Endothelial cell of umbilical vein (primary cell): ENCODE measurements at regions not wholly inside any gene's neighbourhood (a gene's known extent, or its start where the extent isn't known, plus 50 kb on each side); places are given as distances from the start of the nearest gene placed in this dataset.

ENCODE experiments used
- BruUV-seq: library from RNA; stranded (reverse); fragments of 400-500 nt; replicated peaks from 2 replicates; lab custom pipeline; 2021; lab: Mats Ljungman, UMichigan
- CTCF ChIA-PET: fragments of 300-600, 350-600 bp; sonication (Branson Sonifier 250); formaldehyde crosslinking; loops from one replicate; lab custom pipeline; 2021; ENCODE audit warnings: antibody characterized with exemption, inconsistent platforms; lab: Charles Lee
- POLR2A ChIA-PET: fragments of 300-600, 350-600 bp; sonication (Branson Sonifier 250); formaldehyde crosslinking; loops from one replicate; lab custom pipeline; 2021; ENCODE audit warnings: antibody characterized with exemption, inconsistent platforms; lab: Charles Lee
- DNase-seq: peaks from one replicate; pipeline ENCODE4 v3.0.0-alpha.2; 2011; ENCODE audit warnings: low read depth, low spot score
- FAIRE-seq: peaks from 2 replicates; lab custom pipeline; 2011; peaks lifted over from hg19 to GRCh38; lab: Jason Lieb, UNC
- H2AFZ ChIP-seq: 2 replicates; pipeline ENCODE4 v1.6.0; 2012; ENCODE audit warnings: low read depth, low read length, control low read depth, inconsistent platforms
- H3K27ac ChIP-seq: 2 replicates; pipeline ENCODE4 v1.5.1; 2011; ENCODE audit warnings: low read depth, mild to moderate bottlenecking, control low read depth, low read length, moderate library complexity; ENCODE audit not compliant: insufficient read depth
- H3K27me3 ChIP-seq, 2 experiments: 2 replicates each; pipeline versions ENCODE4 v1.6.0 to v1.6.1; 2011; ENCODE audit warnings: low read length in 2 of 2, mixed read lengths in 1 of 2; ENCODE audit not compliant: control insufficient read depth in 2 of 2, insufficient read depth in 2 of 2
- H3K36me3 ChIP-seq, 2 experiments: 2 replicates in 1 of 2; 3 replicates in 1 of 2; pipeline ENCODE4 v1.5.1; 2011; ENCODE audit warnings: low read length in 2 of 2, mild to moderate bottlenecking in 1 of 2, moderate library complexity in 1 of 2; ENCODE audit not compliant: control insufficient read depth in 2 of 2, insufficient read depth in 2 of 2; ENCODE audit errors: extremely low read depth in 1 of 2
- H3K4me1 ChIP-seq: 3 replicates; pipeline ENCODE4 v1.5.1; 2011; ENCODE audit warnings: mild to moderate bottlenecking, low read length; ENCODE audit not compliant: control insufficient read depth, insufficient read depth; ENCODE audit errors: extremely low read depth
- H3K4me2 ChIP-seq: 2 replicates; pipeline ENCODE4 v1.6.1; 2011; ENCODE audit warnings: low read length, control low read depth, mixed read lengths; ENCODE audit not compliant: insufficient read depth
- H3K4me3 ChIP-seq, 3 experiments: fragments of 200-600 bp in 1 of 3; sonication (generic), shearing (Covaris generic) in 1 of 3; replicated peaks in 1 of 3; 2 replicates each; pipeline ENCODE4 v1.5.1; 2011 to 2016; ENCODE audit warnings: control low read depth in 3 of 3, low read length in 3 of 3, mild to moderate bottlenecking in 2 of 3, inconsistent platforms in 1 of 3, low read depth in 1 of 3, moderate library complexity in 1 of 3; ENCODE audit not compliant: insufficient read depth in 1 of 3
- H3K79me2 ChIP-seq: 2 replicates; pipeline ENCODE4 v1.6.0; 2012; ENCODE audit warnings: low read length, inconsistent platforms; ENCODE audit not compliant: control insufficient read depth, insufficient read depth
- H3K9ac ChIP-seq: replicated peaks from 2 replicates; pipeline ENCODE3; 2011; ENCODE audit warnings: low read length, control low read depth; ENCODE audit not compliant: insufficient read depth; ENCODE audit errors: extremely low read depth
- H3K9me1 ChIP-seq: replicated peaks from 3 replicates; pipeline ENCODE4 v1.6.0; 2011; ENCODE audit warnings: mild to moderate bottlenecking, low read length; ENCODE audit not compliant: control insufficient read depth, insufficient read depth; ENCODE audit errors: extremely low read depth
- H3K9me3 ChIP-seq: replicated peaks from 2 replicates; pipeline ENCODE4 v1.5.1; 2012; ENCODE audit warnings: low read length, inconsistent platforms; ENCODE audit not compliant: control insufficient read depth, insufficient read depth
- H4K20me1 ChIP-seq: replicated peaks from 2 replicates; pipeline ENCODE3; 2011; ENCODE audit warnings: mild to moderate bottlenecking, low read length; ENCODE audit not compliant: control insufficient read depth, insufficient read depth; ENCODE audit errors: extremely low read depth
- EZH2 ChIP-seq: IDR thresholded peaks from 2 replicates; pipeline ENCODE4 v1.6.1; 2012; ENCODE audit warnings: borderline replicate concordance, low read depth, mild to moderate bottlenecking, moderate library complexity, low read length, inconsistent platforms; ENCODE audit not compliant: severe bottlenecking
- FOS ChIP-seq: IDR thresholded peaks from 2 replicates; pipeline ENCODE4 v1.6.1; 2011; ENCODE audit warnings: mild to moderate bottlenecking, low read length, moderate library complexity, borderline replicate concordance; ENCODE audit not compliant: insufficient read depth
- GATA2 ChIP-seq: IDR thresholded peaks from 2 replicates; pipeline ENCODE4 v1.7.0; 2011; ENCODE audit warnings: low read depth, mild to moderate bottlenecking, moderate library complexity, mixed read lengths, low read length; ENCODE audit not compliant: insufficient read length, insufficient read depth
- JUN ChIP-seq: IDR thresholded peaks from 2 replicates; pipeline ENCODE4 v1.6.1; 2011; ENCODE audit warnings: borderline replicate concordance, low read depth; ENCODE audit not compliant: insufficient read length, insufficient read depth
- MYC ChIP-seq: IDR thresholded peaks from one replicate; pipeline ENCODE4 v1.6.1; 2011; ENCODE audit warnings: mild to moderate bottlenecking, low read depth, low read length
- POLR2A ChIP-seq: IDR thresholded peaks from 2 replicates; pipeline ENCODE4 v1.6.1; 2012; ENCODE audit warnings: low read depth, mild to moderate bottlenecking, control low read depth, low read length
- POLR2AphosphoS5 ChIP-seq: IDR thresholded peaks from 2 replicates; pipeline ENCODE4 v1.6.1; 2012; ENCODE audit warnings: low read depth, mild to moderate bottlenecking, control low read depth, low read length, moderate library complexity; ENCODE audit not compliant: insufficient read depth
- dilution Hi-C: fragments of 300-500 bp; cut with MboI; formaldehyde crosslinking; loops from one replicate; pipeline ENCODE4 v1.15.0; 2019; ENCODE audit warnings: low sequenced_read_pairs; ENCODE audit not compliant: extremely low pct_ligation_motif_present
- intact Hi-C: fragments of 100-400 bp; cut with micrococcal nuclease; formaldehyde crosslinking; loops from one replicate; pipeline ENCODE4 v1.10.0; 2022
- TF ChIP-seq, protein P1 (sequence below), 2 donors: IDR thresholded peaks; 1 replicate in 1 of 2; 2 replicates in 1 of 2; pipeline ENCODE4 v1.5.1; 2011; ENCODE audit warnings: low read length in 2 of 2, mild to moderate bottlenecking in 2 of 2, moderate library complexity in 2 of 2, control low read depth in 1 of 2, inconsistent platforms in 1 of 2, low read depth in 1 of 2; ENCODE audit not compliant: insufficient read depth in 1 of 2; ENCODE audit errors: extremely low read depth in 1 of 2
- TF ChIP-seq, protein P2 (sequence below): IDR thresholded peaks from 2 replicates; pipeline ENCODE4 v1.6.1; 2011; ENCODE audit not compliant: insufficient read depth, insufficient read length

DNA sequence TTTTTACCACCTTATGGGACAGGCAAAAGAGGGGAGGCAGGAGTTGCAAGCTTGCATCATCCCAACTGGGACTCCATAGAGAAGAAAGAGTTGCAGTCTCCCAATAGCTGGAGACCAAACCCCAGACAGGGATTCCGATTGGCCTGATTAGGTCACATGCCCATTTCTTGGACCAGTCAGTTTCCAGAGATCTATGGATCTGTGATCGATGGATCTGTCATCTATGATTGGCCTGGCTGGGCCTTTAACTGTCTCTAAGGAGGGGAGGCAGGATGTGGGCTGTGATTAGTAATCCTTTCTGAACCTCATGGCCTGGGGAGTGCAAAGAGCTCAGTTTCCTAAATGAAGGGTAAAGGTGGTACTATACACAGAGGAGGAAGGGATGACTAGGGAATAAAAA is 252.1 kb downstream of the MATN1 start:
- H2AFZ ChIP-seq, result no peak overlapping the region
- no peak overlapping the region for H3K9ac ChIP-seq
- H3K27me3 ChIP-seq, result no peaks in the 10 kb centered on the region
- no TSS peak for BruUV-seq
- CTCF ChIA-PET, result no interaction called here
- TF ChIP-seq FOS, result no peak
- no peak for TF ChIP-seq MYC
- TF ChIP-seq POLR2AphosphoS5, result no peak
- TF ChIP-seq POLR2A, result no peak
- TF ChIP-seq, protein P1, sequence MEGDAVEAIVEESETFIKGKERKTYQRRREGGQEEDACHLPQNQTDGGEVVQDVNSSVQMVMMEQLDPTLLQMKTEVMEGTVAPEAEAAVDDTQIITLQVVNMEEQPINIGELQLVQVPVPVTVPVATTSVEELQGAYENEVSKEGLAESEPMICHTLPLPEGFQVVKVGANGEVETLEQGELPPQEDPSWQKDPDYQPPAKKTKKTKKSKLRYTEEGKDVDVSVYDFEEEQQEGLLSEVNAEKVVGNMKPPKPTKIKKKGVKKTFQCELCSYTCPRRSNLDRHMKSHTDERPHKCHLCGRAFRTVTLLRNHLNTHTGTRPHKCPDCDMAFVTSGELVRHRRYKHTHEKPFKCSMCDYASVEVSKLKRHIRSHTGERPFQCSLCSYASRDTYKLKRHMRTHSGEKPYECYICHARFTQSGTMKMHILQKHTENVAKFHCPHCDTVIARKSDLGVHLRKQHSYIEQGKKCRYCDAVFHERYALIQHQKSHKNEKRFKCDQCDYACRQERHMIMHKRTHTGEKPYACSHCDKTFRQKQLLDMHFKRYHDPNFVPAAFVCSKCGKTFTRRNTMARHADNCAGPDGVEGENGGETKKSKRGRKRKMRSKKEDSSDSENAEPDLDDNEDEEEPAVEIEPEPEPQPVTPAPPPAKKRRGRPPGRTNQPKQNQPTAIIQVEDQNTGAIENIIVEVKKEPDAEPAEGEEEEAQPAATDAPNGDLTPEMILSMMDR (IDR thresholded peaks at IDR 0.05; ENCODE audit: extremely low read depth in 1 of 2, insufficient read depth in 1 of 2, low read depth in 1 of 2, low read length in 2 of 2), result no peak
- no peak for TF ChIP-seq EZH2
- TF ChIP-seq, protein P2, sequence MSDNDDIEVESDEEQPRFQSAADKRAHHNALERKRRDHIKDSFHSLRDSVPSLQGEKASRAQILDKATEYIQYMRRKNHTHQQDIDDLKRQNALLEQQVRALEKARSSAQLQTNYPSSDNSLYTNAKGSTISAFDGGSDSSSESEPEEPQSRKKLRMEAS, result no peak
- no peak for TF ChIP-seq GATA2
- no peak for TF ChIP-seq JUN
- H3K4me1 ChIP-seq, result no peaks in the 10 kb centered on the region
- no peak for DNase-seq
- no peaks in the 10 kb centered on the region for H3K9me3 ChIP-seq
- H4K20me1 ChIP-seq, result no peaks in the 10 kb centered on the region
- no peak overlapping the region for H3K4me2 ChIP-seq
- POLR2A ChIA-PET, result no interaction called here
- H3K79me2 ChIP-seq, result no peaks in the 10 kb centered on the region
- H3K27ac ChIP-seq, result no peak overlapping the region
- H3K36me3 ChIP-seq, result no peaks in the 10 kb centered on the region
- no peak for FAIRE-seq
- no peaks in the 10 kb centered on the region for H3K9me1 ChIP-seq
- dilution Hi-C loops (no loop called here), intact Hi-C loops (no loop called here)
- no peak overlapping the region for H3K4me3 ChIP-seq
